Tibial nerve (tissue), 4 donors: ENCODE measurements at regions not wholly inside any gene's neighbourhood (a gene's known extent, or its start where the extent isn't known, plus 50 kb on each side); places are given as distances from the start of the nearest gene placed in this dataset.

Experiments
- DNase-seq, 2 donors: peaks; one replicate each; pipeline ENCODE4 v3.0.0-alpha.2; 2019; ENCODE audit warnings: low spot score in 2 of 2
- H3K27ac ChIP-seq, 4 donors: fragments of 200-600 bp; sonication (generic) in 3 of 4; one replicate each; pipeline ENCODE4 v1.5.1; 2017 to 2019; ENCODE audit warnings: mild to moderate bottlenecking in 1 of 4
- H3K27me3 ChIP-seq, 2 donors: fragments of 200-600 bp; sonication (generic) in 1 of 2; one replicate each; pipeline versions ENCODE4 v1.5.1 to v1.6.0; 2017 to 2019
- H3K36me3 ChIP-seq, 3 donors: fragments of 200-600 bp; sonication (generic); one replicate each; pipeline ENCODE4 v1.5.1; 2018 to 2019
- H3K4me1 ChIP-seq, 4 donors: fragments of 200-600 bp; sonication (generic) in 3 of 4; one replicate each; pipeline ENCODE4 v1.5.1; 2017 to 2019
- H3K4me3 ChIP-seq, 4 donors: fragments of 200-600 bp; sonication (generic) in 3 of 4; one replicate each; pipeline ENCODE4 v1.5.1; 2017 to 2019; ENCODE audit warnings: mild to moderate bottlenecking in 1 of 4, moderate library complexity in 1 of 4
- H3K9me3 ChIP-seq, 4 donors: fragments of 200-600 bp; sonication (generic) in 3 of 4; one replicate each; pipeline ENCODE4 v1.5.1; 2017 to 2019
- EP300 ChIP-seq, 2 donors: sonication (generic); formaldehyde crosslinking; IDR thresholded peaks; one replicate each; pipeline ENCODE4 v1.6.1; 2017; ENCODE audit warnings: antibody characterized with exemption in 2 of 2, mild to moderate bottlenecking in 1 of 2
- POLR2A ChIP-seq, 2 donors: fragments of 450-650 bp; IDR thresholded peaks; one replicate each; pipeline ENCODE4 v1.6.1; 2017; ENCODE audit warnings: antibody characterized with exemption in 2 of 2, mild to moderate bottlenecking in 2 of 2, moderate library complexity in 2 of 2
- WGBS, 2 donors: methylation state at CpG; one replicate each; pipeline ENCODE4 v1.1.5; 2018; 5-methylcytosine and 5-hydroxymethylcytosine counted together
- TF ChIP-seq, protein P1 (sequence below), 5 experiments: fragments of 200-600 bp in 3 of 5; fragments of 450-650 bp in 2 of 5; sonication (generic) in 3 of 5; IDR thresholded peaks; one replicate each; pipeline ENCODE4 v1.5.1; 2016 to 2019; ENCODE audit warnings: antibody characterized with exemption in 5 of 5, mild to moderate bottlenecking in 3 of 5, moderate library complexity in 2 of 5

DNA sequence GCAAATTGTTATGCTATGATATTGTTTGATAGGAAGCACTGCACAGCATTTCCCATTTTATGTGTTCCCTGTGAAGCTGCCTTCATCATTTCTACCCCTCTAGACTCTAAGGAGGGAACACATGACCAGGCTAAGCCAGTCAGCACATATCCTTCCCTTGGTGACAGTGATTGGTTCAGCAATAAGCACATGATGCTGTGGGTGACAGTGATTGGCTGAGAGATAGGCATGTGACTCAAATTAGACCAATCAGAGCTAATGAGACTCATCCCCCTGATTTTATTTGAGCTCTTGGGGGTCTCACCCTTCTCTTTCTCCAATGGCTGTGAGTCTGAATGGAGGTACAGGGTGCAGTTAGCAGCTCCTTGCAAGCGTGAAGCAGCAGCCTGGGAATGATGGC, 195.2 kb downstream of the NUAK1 start:
- WGBS, 2 donors: 73 to 100% methylated on average over 1 of the region's 1 CpG
- TF ChIP-seq, protein P1, sequence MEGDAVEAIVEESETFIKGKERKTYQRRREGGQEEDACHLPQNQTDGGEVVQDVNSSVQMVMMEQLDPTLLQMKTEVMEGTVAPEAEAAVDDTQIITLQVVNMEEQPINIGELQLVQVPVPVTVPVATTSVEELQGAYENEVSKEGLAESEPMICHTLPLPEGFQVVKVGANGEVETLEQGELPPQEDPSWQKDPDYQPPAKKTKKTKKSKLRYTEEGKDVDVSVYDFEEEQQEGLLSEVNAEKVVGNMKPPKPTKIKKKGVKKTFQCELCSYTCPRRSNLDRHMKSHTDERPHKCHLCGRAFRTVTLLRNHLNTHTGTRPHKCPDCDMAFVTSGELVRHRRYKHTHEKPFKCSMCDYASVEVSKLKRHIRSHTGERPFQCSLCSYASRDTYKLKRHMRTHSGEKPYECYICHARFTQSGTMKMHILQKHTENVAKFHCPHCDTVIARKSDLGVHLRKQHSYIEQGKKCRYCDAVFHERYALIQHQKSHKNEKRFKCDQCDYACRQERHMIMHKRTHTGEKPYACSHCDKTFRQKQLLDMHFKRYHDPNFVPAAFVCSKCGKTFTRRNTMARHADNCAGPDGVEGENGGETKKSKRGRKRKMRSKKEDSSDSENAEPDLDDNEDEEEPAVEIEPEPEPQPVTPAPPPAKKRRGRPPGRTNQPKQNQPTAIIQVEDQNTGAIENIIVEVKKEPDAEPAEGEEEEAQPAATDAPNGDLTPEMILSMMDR (IDR thresholded peaks at IDR 0.05): no peak
- TF ChIP-seq POLR2A (IDR thresholded peaks at IDR 0.05) (no peak), EP300 (IDR thresholded peaks at IDR 0.05) (no peak)
- H3K27me3 ChIP-seq: no peaks in the 10 kb centered on the region
- H3K36me3 ChIP-seq: no peaks in the 10 kb centered on the region
- H3K27ac ChIP-seq: no peak overlapping the region
- DNase-seq: no peak
- no peaks in the 10 kb centered on the region for H3K9me3 ChIP-seq
- peaks cover 0 to 6% (median 0%) of the 10 kb centered on the region in 4 donors for H3K4me1 ChIP-seq
- H3K4me3 ChIP-seq: no peak overlapping the region

DNA sequence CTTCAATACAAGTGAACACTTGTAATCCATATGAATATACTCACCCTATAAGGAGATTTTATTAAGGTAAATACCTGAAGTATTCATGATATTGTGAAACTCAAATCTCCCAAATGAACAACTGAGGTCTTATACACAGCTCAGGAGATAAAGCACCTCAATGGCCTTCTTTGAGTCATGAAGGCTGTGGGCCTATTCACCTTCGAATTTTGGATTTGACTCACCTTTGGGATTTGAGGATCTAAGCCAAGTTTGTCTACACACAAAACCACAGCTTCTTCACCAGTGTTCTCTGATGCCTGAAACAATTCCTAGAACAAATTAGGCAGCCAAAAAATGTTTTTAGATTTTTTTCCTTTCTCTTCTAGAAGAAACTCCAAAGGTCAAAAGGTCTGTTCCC, 194.1 kb downstream of the NUAK1 start:
- H3K36me3 ChIP-seq: no peaks in the 10 kb centered on the region
- H3K27me3 ChIP-seq: no peaks in the 10 kb centered on the region
- TF ChIP-seq POLR2A (IDR thresholded peaks at IDR 0.05): no peak
- no peaks in the 10 kb centered on the region for H3K9me3 ChIP-seq
- no peak overlapping the region for H3K27ac ChIP-seq
- DNase-seq: no peak
- H3K4me1 ChIP-seq: peaks cover 0 to 13% (median 0%) of the 10 kb centered on the region in 4 donors
- WGBS, 2 donors: 38 to 71% methylated on average over 1 of the region's 1 CpG
- H3K4me3 ChIP-seq: no peak overlapping the region

DNA sequence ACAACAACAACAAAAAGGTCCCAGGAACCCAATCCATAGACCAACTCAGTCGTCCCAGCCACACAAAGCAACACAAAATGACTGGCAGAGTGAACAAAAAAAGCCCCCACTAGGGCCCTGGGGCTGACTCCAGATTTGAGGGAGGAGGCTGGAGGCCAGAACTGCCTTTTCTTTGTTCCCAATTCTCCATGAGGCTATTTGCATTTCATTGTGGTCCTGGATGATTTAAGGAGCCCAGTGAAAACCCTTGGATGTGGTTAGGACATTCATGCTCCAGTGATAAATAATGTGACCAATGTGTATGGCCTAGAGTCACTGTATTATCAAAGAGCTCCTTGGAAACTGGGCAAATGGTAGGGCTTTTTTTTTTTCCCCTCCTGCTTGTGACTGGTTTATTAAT, 192.9 kb downstream of the NUAK1 start:
- no peaks in the 10 kb centered on the region for H3K27me3 ChIP-seq
- H3K4me1 ChIP-seq: peaks cover 0 to 13% (median 0%) of the 10 kb centered on the region in 4 donors
- no peak for DNase-seq
- 57 to 73% methylated on average over 1 of the region's 1 CpG for WGBS, 2 donors
- no peak overlapping the region for H3K4me3 ChIP-seq
- TF ChIP-seq POLR2A (IDR thresholded peaks at IDR 0.05) (no peak), EP300 (IDR thresholded peaks at IDR 0.05) (no peak)
- TF ChIP-seq, protein P1 (IDR thresholded peaks at IDR 0.05): no peak
- no peaks in the 10 kb centered on the region for H3K36me3 ChIP-seq
- no peaks in the 10 kb centered on the region for H3K9me3 ChIP-seq
- no peak overlapping the region for H3K27ac ChIP-seq

DNA sequence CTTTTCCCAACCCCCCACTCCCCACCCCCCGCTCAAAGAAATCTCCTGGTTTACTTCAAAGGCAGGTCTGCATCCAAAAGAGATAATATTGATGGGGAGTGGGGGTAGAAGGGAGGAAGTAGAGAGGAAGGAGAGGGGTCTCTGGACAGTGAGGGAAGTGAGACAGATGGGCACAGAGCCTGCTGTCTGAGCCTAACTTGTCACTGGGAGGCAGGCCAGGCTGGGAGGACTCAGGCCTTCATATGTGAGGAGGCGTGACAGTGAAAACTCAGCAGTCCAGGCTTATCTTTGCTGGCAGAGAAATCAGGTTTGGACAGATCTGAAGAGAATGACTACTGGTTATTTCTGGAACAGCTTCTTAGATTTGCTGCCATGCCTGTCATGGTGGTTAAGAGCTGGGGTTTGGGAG, 192.3 kb downstream of the NUAK1 start:
- TF ChIP-seq, protein P1 (IDR thresholded peaks at IDR 0.05): no peak
- TF ChIP-seq POLR2A (IDR thresholded peaks at IDR 0.05) (no peak), EP300 (IDR thresholded peaks at IDR 0.05) (no peak)
- Histone ChIP-seq H3K27me3 (no peaks in the 10 kb centered on the region), H3K4me1 (peaks cover 0 to 13% (median 0%) of the 10 kb centered on the region in 4 donors), H3K9me3 (no peaks in the 10 kb centered on the region), H3K27ac (no peak overlapping the region), H3K4me3 (no peak overlapping the region), H3K36me3 (no peaks in the 10 kb centered on the region)
- 77 to 92% methylated on average over 2 of the region's 2 CpGs for WGBS, 2 donors
- DNase-seq: no peak

DNA sequence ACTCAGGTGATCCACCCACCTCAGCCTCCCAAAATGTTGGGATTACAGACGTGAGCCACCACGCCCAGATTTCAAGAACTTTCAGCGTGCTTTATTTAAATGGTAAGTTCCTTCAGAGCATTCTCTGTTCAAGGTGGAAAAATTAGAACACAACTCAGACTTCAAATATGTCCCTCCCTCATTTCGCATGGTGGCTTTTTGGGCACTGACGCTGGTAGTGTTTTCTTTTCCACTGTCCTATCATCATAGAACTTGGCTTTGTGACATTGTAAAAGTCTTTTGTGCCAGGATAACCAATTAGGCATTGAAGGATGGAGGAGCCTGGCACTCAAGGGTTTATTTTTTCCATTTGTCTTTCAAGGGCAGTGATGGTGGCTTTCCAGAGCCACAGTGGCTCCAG, 190.8 kb downstream of the NUAK1 start:
- DNase-seq: no peak
- 95 to 96% methylated on average over 5 of the region's 5 CpGs for WGBS, 2 donors
- no peak overlapping the region for H3K27ac ChIP-seq

DNA sequence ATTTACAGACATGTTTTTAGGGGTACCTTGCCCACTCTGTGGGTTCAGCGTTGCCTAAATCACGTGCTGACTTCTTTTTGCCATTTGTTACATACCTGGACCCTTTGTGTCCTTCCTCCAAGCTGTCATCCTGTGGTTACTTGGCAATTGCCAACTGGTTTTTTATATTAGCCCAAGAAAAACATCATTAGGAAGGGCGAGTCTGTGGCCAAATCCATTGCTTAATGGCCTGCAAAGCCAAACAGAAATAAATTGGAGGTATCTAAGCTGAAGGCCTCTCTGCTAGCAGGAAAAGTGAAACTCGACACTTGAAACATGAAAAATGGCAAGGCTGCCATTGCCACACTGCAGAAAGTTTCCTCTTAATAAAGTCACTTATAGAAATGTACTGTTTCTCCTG, 190.4 kb downstream of the NUAK1 start:
- no peak overlapping the region for H3K27ac ChIP-seq
- WGBS, 2 donors: 61 to 68% methylated on average over 4 of the region's 4 CpGs
- no peaks in the 10 kb centered on the region for H3K9me3 ChIP-seq
- TF ChIP-seq EP300 (IDR thresholded peaks at IDR 0.05): peak in 1 of 2 donors; percentile 51
- TF ChIP-seq, protein P1 (IDR thresholded peaks at IDR 0.05): no peak
- no peak overlapping the region for H3K4me3 ChIP-seq
- H3K27me3 ChIP-seq: no peaks in the 10 kb centered on the region
- peaks cover 0 to 13% (median 0%) of the 10 kb centered on the region in 4 donors for H3K4me1 ChIP-seq
- DNase-seq: peak in 1 of 2 donors; percentile 38
- H3K36me3 ChIP-seq: no peaks in the 10 kb centered on the region

More for the DNA sequence above, 190.8 kb downstream of the NUAK1 start:
- no peak for TF ChIP-seq POLR2A (IDR thresholded peaks at IDR 0.05)
- Histone ChIP-seq H3K36me3 (no peaks in the 10 kb centered on the region), H3K27me3 (no peaks in the 10 kb centered on the region), H3K4me1 (peaks cover 0 to 13% (median 0%) of the 10 kb centered on the region in 4 donors), H3K9me3 (no peaks in the 10 kb centered on the region), H3K4me3 (no peak overlapping the region)
